HUES64 (cell line): ENCODE measurements at regions not wholly inside any gene's neighbourhood (a gene's known extent, or its start where the extent isn't known, plus 50 kb on each side); places are given as distances from the start of the nearest gene placed in this dataset.

ENCODE experiments used
- H3K27ac ChIP-seq: 2 replicates; pipeline ENCODE4 v1.7.0; 2013; ENCODE audit warnings: low read depth, low read length, inconsistent platforms
- H3K27me3 ChIP-seq: 2 replicates; pipeline ENCODE4 v1.6.1; 2013; ENCODE audit warnings: mild to moderate bottlenecking, low read length; ENCODE audit not compliant: insufficient read depth
- H3K36me3 ChIP-seq: 2 replicates; pipeline ENCODE4 v1.6.1; 2013; ENCODE audit warnings: mild to moderate bottlenecking, low read length; ENCODE audit not compliant: insufficient read depth
- H3K4me1 ChIP-seq: 2 replicates; pipeline ENCODE4 v1.6.1; 2013; ENCODE audit warnings: mild to moderate bottlenecking, low read length, moderate library complexity; ENCODE audit not compliant: insufficient read depth
- H3K4me3 ChIP-seq: 2 replicates; pipeline ENCODE4 v1.5.1; 2013; ENCODE audit warnings: mild to moderate bottlenecking, low read length, moderate library complexity
- H3K9ac ChIP-seq: 2 replicates; pipeline ENCODE4 v1.6.1; 2013; ENCODE audit warnings: mild to moderate bottlenecking, low read depth, low read length
- H3K9me3 ChIP-seq: 2 replicates; pipeline ENCODE4 v1.6.1; 2013; ENCODE audit warnings: low read depth, low read length; ENCODE audit not compliant: insufficient read depth
- WGBS: fragments of 150-250, 120-280 bp; methylation state at CpG from one replicate; pipeline ENCODE4 v1.1.7; 2013; ENCODE audit warnings: missing lambda C conversion rate; 5-methylcytosine and 5-hydroxymethylcytosine counted together

DNA sequence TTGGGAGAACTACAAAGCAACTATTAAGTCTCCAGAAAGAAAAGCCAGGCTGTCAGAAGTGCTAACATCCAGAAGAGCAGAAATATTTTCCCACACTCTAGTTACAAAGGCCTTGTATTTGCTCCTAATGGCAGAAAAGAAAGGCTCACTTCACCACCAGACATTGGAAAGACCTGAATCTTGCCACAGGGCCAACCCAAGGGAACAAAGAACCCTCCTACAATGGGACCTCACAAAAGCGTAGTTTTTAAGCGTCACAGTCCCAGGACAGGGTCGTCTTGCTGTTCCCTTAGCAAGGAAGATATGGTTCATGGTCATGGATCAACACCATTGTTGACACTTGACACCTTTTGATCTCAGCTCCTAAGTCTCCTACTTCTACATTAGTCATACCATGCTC, 119.1 kb downstream of the RPS29 start:
- no peak overlapping the region for H3K9ac ChIP-seq
- H3K27me3 ChIP-seq: no peaks in the 10 kb centered on the region
- H3K4me3 ChIP-seq: no peak overlapping the region
- H3K27ac ChIP-seq: no peak overlapping the region
- WGBS: 91% methylated on average over 3 of the region's 3 CpGs
- no peaks in the 10 kb centered on the region for H3K9me3 ChIP-seq
- H3K36me3 ChIP-seq: no peaks in the 10 kb centered on the region
- H3K4me1 ChIP-seq: peaks cover 13% of the 10 kb centered on the region

DNA sequence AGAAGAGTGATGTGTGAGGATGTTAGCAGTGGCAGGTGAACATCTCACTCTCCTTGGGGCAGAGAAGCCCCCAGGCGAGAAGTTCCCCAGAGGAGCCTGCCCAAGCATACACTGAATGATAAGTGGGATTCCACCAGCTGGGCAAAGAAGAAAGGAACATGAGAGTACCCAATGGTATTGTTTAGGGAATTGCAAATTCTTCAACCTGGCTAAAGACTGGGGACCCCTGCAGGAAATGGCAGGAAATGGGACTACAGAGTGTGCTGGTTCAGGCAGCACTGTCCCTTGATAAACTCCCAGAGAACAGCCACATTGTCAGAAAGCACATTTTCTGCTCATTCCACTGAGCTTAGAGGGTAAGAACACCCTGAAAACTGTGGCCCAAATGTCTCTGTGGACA, 121.3 kb downstream of the RPS29 start:
- Histone ChIP-seq H3K9me3 (no peaks in the 10 kb centered on the region), H3K36me3 (no peaks in the 10 kb centered on the region), H3K9ac (no peak overlapping the region), H3K27ac (no peak overlapping the region), H3K4me3 (no peak overlapping the region), H3K27me3 (no peaks in the 10 kb centered on the region), H3K4me1 (peaks cover 13% of the 10 kb centered on the region)
- 84% methylated on average over 1 of the region's 1 CpG for WGBS

- WGBS: 100% methylated on average over 1 of the region's 1 CpG
- Histone ChIP-seq H3K9me3 (no peaks in the 10 kb centered on the region), H3K27ac (no peak overlapping the region), H3K4me1 (peaks cover 9% of the 10 kb centered on the region), H3K36me3 (no peaks in the 10 kb centered on the region), H3K4me3 (no peak overlapping the region), H3K9ac (no peak overlapping the region), H3K27me3 (no peaks in the 10 kb centered on the region)
These were observed 123.0 kb downstream of the RPS29 start for GRCh38 chr14:49463146-49463545.

- no peak overlapping the region for H3K9ac ChIP-seq
- no peak overlapping the region for H3K4me3 ChIP-seq
- H3K36me3 ChIP-seq: no peaks in the 10 kb centered on the region
- no peaks in the 10 kb centered on the region for H3K9me3 ChIP-seq
- no peak overlapping the region for H3K27ac ChIP-seq
- peaks cover 4% of the 10 kb centered on the region; the same call in 1 of the 2 replicates for H3K4me1 ChIP-seq
- WGBS: no CpG with 5 or more reads among the region's 2 CpGs
- no peaks in the 10 kb centered on the region for H3K27me3 ChIP-seq
These were observed 124.4 kb downstream of the RPS29 start for GRCh38 chr14:49461529-49462401.

DNA sequence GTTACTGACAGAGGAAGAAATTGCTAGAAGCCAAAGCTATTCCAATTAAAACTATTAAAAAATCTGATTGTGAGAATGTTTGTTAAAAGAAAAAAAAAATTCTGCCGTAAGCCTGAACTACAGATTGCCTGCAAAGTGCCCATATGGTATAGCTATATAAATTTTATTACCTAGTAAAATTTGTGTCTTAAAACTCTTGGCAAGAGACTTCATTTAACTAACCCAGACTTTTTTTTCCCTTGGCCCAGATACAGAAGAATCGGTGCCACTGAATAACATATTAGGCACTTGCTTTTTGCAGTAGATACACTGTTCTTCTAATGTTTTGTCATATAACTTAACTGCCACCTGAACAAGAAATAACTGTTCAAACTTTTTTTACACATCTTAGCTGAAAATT, 125.5 kb downstream of the RPS29 start:
- WGBS: 95% methylated on average over 1 of the region's 2 CpGs
- Histone ChIP-seq H3K4me1 (peaks cover 5% of the 10 kb centered on the region), H3K27me3 (no peaks in the 10 kb centered on the region), H3K36me3 (no peaks in the 10 kb centered on the region), H3K4me3 (no peak overlapping the region), H3K27ac (no peak overlapping the region), H3K9ac (no peak overlapping the region), H3K9me3 (no peaks in the 10 kb centered on the region)

- Histone ChIP-seq H3K4me1 (peaks cover 6% of the 10 kb centered on the region; the same call in 1 of the 2 replicates), H3K9me3 (no peaks in the 10 kb centered on the region), H3K27me3 (no peaks in the 10 kb centered on the region), H3K4me3 (no peak overlapping the region), H3K9ac (no peak overlapping the region), H3K27ac (no peak overlapping the region), H3K36me3 (no peaks in the 10 kb centered on the region)
- 100% methylated on average over 1 of the region's 2 CpGs for WGBS
These were observed 129.6 kb downstream of the RPS29 start for GRCh38 chr14:49456589-49456988.

DNA sequence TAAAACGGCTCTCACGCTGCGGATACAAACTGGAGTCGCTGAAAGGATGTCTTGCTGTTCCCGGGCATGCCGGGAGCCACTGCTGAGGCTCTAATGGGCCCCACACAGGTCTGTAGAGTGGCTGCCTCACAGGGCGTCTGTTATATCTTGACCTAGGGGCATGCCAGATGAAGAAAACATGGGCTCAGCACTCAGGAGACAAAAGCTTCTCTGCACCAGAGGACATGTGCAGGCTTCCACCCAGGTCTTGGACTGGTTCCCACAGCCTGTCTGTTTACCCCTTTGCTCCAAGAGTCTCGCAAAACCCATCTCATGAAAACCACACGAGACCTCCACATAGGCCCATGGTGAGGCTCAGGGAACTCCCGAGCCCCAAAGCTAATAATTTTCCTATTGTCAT, 134.2 kb downstream of the RPS29 start:
- H3K4me1 ChIP-seq: peaks cover 15% of the 10 kb centered on the region
- no peaks in the 10 kb centered on the region for H3K27me3 ChIP-seq
- H3K9ac ChIP-seq: no peak overlapping the region
- H3K4me3 ChIP-seq: no peak overlapping the region
- no peak overlapping the region for H3K27ac ChIP-seq
- whole genome bisulfite sequencing: 93% methylated on average over 10 of the region's 10 CpGs
- H3K36me3 ChIP-seq: no peaks in the 10 kb centered on the region
- peaks cover 5% of the 10 kb centered on the region for H3K9me3 ChIP-seq

GRCh38 chr14:49449749-49450148, 136.4 kb downstream of the RPS29 start:
- H3K4me3 ChIP-seq: no peak overlapping the region

GRCh38 chr14:49447540-49448107, 138.6 kb downstream of the RPS29 start:
- Histone ChIP-seq H3K27ac (no peak overlapping the region), H3K4me3 (no peak overlapping the region), H3K4me1 (peaks cover 26% of the 10 kb centered on the region), H3K9ac (no peak overlapping the region), H3K36me3 (no peaks in the 10 kb centered on the region), H3K27me3 (no peaks in the 10 kb centered on the region), H3K9me3 (peaks cover 5% of the 10 kb centered on the region)
- WGBS: 85% methylated on average over 1 of the region's 1 CpG

More at GRCh38 chr14:49449749-49450148, 136.4 kb downstream of the RPS29 start:
- H3K36me3 ChIP-seq: no peaks in the 10 kb centered on the region
- H3K9me3 ChIP-seq: peaks cover 5% of the 10 kb centered on the region
- WGBS: 95% methylated on average over 2 of the region's 2 CpGs
- no peak overlapping the region for H3K27ac ChIP-seq
- H3K27me3 ChIP-seq: no peaks in the 10 kb centered on the region
- no peak overlapping the region for H3K9ac ChIP-seq
- peaks cover 26% of the 10 kb centered on the region for H3K4me1 ChIP-seq

- no peak overlapping the region for H3K27ac ChIP-seq
- peaks cover 5% of the 10 kb centered on the region for H3K9me3 ChIP-seq
- WGBS: 88% methylated on average over 2 of the region's 2 CpGs
- no peaks in the 10 kb centered on the region for H3K36me3 ChIP-seq
- no peaks in the 10 kb centered on the region for H3K27me3 ChIP-seq
- peaks cover 26% of the 10 kb centered on the region for H3K4me1 ChIP-seq
- no peak overlapping the region for H3K4me3 ChIP-seq
- no peak overlapping the region for H3K9ac ChIP-seq
These were observed 139.4 kb downstream of the RPS29 start for GRCh38 chr14:49446801-49447200.

GRCh38 chr14:49438256-49438770, 147.9 kb downstream of the RPS29 start:
- Histone ChIP-seq H3K4me1 (no peaks in the 10 kb centered on the region), H3K36me3 (no peaks in the 10 kb centered on the region), H3K9me3 (0 out of 2 replicates have a peak, but pooled peaks cover 3% of the 10 kb centered on the region), H3K27ac (no peak overlapping the region), H3K27me3 (no peaks in the 10 kb centered on the region), H3K4me3 (no peak overlapping the region), H3K9ac (no peak overlapping the region)
- WGBS: 67% methylated on average over 2 of the region's 4 CpGs
